ENCODE measurements at regions not wholly inside any gene's neighbourhood (a gene's known extent, or its start where the extent isn't known, plus 50 kb on each side); places are given as distances from the start of the nearest gene placed in this dataset.

DNA sequence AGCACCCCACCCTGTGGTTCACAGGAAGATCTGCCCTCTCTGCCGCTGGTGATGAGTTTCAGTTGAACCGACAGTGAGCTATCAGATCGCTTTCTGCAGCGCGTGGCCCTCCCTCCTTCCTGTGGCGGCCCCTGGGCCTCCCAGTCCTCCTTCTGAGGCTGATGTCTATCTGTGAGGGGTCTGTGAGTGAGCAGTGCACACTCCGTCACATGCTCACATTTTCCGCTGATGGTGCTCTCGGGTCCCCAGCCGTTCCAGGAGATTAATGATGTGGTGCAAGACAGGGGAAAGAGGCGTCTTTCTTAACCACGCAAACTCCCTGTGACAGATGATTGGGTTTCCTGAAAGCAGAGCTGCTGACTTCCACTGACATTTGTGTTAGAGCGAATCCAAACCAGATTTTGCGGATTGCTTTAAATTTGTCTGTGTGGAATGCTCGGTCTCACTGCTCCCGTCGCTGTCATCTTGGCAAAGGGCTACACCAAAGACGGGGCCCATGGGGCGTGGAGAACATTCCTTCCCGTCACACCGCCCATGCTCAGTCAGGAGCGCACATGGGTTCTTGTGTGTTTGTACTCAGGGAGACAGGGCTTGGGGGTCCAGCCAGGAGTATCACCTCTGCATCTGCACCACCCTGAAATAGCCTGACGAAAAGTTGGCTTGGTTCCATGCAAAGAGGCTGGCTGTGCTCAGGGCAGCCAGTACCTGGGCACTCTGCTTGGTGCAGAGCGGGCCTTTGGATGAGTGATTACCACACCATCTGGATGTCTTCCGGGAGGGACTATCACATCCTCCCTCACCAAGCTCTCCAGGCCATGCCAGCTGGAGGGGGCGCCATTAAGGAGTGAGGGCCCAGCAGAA, 154.7 kb upstream of the HS6ST1 start:
- DNase-seq (ENCODE audit: low read depth in 2 of 2): no peak

DNA sequence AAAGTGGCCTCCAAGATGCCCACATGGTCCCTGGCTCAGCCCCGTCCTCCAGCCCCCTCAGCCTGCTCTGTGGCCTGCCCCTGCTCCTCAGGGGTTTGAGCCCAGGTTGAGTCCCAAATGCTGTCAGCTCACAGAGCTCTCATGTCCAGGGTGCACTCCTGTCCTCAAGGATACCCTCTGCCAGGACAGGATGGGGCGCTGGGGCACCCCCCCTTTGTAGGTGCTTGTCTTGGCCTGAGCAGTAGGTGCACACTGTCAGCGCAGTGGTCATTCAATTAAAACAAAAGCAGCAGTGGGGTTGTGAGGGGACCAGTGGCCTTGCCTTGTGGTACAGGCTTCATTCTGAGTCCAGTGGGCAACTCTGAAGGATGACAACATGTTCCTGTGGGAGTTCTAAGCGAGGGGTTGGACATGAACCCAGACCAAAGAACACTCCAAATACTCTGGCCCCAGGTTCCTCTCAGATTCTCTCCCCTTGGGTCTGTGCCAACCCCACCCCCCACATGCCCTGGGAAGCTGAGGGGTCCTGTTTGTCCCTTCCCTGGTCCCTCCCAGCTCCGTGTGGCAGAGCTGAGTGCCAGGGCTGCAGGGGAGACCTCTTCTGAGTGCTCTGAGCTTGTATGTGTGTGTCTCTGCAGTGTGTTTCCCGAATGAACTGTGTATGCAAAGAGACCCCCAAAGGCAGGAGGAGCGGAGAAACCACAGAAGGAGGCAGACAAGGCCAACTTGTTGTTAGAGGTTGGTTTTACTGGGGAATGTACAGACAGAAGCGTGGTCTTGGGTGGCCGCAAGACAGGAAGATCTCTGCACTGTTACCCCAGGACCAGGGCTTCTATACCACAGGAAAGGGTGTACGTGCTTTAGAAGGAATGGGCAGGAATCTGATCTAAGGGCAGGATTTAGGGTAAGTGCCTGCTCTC, 155.6 kb upstream of the HS6ST1 start:
- no peak for DNase-seq (ENCODE audit: low read depth in 2 of 2)

DNA sequence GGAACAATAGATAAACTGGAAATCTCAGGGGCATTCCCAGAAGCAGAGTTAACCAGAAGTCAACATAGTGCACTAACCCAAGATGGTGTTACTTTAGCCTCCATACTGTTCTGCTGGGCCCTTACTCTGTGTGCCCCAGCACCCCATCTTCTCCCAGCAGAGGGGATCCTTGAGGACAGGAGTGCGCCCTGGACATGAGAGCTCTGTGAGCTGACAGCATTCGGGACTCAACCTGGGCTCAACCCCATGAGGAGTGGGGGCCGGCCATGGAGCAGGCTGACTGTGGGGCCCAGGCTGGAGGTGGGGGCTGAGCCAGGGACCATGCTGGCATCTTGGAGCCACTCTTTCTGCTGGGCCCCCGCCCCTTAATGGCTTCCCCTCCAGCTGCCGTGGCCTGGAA, 156.3 kb upstream of the HS6ST1 start:
- DNase-seq (ENCODE audit: low read depth in 2 of 2): no peak

DNA sequence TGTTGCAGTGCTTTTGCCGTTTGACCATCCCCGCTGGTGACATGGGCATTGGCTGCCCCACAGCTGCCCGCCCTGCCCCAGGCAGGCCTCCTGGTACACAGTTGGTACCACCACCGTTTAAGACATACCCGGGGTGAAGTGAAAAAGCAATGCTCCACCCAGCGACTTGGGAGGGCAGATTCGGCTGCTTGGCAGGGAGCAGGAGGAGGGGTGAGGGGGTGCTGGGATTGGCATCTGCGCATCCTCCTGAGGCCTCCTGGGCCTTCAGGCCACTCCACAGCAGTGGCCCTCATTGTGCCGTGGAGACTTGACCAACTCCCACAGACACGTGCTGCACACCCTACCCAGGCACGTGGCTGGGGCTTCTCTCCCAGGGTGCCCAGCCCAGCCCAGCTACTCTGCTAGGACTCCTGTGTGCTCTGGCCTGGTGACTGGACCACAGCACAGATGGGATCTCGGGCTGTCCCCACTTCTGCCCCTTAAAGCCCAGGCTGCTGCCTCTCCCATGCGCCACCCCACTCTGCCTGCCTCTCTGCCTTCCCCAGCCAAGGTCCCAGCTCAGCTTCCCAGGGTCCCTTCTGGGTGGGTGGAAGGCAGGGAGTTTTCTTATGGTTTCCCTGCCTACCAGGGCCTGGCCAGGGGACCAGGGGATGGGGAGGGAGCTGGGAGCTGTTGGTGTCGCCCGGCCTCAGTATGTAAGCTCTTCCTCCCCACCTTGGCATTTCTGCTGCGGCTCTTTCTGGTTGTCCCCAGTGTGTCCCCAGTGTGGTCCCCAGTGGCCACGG, 157.0 kb upstream of the HS6ST1 start:
- DNase-seq (ENCODE audit: low read depth in 2 of 2): no peak

DNA sequence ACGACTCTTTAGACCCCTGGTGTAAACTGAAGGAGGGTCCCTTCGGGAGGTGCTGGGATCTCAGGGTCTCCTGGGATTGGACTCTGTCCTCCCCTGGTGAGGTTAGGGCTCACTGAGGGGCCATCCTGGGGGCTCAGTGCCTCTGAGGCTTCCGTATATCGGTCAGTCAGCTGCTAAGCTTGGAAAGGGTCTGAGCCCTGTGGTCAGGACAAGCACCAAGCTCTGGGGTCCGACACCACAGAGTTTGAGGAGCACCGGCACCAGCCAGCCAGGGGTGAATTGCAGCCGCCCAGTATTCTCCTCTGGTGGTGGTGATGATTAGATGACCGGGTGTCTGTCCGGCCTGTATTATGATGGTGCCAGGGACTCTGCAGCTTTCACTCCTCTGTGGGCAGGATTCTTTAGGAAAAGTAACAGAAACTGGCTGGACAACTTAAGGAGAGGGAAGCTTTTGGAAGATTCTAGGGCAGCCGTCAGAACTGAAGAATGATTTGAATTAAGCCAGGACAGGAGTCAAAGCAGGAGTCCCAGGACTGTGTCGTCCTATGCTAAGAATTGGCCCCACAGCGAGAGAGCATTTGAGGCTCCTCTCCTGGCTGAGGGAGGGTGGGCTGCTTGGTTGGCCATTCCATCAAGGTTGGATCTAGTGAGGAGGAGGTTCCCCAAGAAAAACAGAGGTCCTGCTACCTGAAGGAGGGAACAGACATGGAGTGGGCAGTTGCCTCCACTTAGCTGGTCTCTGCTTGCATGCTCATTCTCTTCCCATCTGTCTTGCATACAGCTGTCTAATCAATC, 158.6 kb upstream of the HS6ST1 start:
- no peak for DNase-seq (ENCODE audit: low read depth in 2 of 2)

DNA sequence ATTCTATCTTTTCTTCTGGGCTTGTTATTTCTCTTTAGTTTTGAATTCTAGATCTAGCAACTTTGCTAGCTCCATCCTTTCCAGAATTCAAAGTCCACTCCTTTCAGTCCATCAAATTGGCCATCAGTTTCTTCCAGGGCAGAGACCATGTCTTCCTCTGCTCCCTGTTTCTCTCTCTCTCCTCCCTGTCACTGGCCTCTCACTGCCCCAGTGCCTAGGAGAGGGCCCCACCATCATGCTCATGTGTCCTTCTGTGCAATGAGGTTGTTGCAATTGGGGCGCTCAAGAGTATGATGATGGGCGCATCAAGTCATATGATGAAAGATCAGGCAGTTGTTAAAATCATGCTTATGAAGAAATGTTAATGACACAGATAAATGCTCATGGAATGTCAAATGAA, 159.2 kb upstream of the HS6ST1 start:
- DNase-seq (ENCODE audit: low read depth in 2 of 2): no peak

DNA sequence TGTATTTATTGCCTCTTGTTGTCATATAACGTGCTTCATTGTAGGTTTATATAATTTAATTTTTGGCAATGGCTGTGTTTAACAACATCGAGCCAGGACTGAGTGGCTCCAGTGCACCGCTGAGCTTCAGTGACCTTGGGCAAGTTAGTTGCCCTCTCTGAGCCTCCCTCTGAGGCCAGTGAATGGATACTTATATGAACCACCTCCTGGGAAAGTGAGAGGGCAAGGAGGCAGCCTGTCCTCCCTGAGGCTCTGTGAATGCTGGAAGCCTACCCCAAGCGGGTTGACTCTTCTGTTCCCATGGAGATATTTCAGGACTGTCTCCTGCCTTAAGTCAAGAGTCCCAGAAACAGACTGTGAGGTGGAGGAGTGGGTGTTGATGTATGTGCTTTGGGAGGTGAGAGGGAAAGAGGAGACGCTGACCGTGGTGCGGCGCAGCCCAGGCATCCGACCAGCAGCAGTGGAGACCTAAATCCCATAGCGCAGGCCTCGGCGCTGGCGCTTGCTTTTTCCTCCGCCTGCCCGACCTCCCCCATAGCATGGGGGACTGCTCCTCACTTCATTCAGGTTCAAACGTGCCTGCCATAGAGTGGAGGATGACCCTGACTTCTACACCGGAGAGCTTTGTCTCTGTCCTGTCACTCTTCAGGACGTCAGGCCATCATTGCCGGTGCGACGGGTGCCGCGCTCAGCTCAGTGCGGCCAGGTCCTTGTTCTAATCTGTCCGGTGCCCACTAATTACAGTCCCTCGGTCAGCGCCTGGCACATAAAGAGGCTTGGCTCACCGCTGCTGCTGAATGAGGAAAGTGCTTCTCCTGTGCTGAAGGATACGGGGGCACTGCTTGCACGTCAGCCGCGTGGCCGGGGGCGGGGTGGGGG, 167.3 kb upstream of the HS6ST1 start:
- DNase-seq (ENCODE audit: low read depth in 2 of 2): no peak

DNA sequence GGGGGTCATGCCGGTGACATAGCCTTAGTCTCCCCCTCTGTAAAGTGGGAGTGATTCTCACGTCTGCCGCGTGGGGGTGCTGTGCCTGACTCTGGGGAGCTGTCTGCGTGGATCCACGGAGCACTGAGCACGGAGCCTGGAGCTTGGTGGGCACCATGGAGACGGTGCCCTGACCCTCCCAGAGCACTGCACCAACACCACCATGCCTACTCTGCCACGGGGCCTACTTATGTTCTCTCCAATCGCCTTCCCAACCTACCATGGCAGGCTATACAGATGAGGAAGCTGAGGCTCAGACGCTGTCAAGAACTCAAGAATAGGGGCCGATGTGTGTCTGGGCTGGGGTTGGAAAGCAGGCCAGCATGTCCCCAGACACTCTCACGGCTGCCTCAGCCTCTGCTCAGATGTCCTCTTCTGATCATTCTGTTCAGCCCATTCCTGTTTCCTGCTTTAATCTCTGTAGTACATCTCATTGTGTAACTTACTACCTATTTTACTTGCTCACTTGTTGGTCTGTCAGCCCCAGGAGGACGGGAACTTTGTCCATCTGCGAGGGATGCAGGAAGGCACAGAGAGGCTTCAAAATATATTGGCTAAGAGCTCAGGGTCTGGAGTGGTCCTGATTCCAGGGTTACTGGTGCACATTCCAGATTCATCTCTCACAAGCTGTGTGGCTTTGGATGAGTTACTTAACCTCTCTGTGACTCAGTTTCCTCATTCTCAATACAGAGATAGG, 168.1 kb upstream of the HS6ST1 start:
- DNase-seq (ENCODE audit: low read depth in 2 of 2): no peak

DNA sequence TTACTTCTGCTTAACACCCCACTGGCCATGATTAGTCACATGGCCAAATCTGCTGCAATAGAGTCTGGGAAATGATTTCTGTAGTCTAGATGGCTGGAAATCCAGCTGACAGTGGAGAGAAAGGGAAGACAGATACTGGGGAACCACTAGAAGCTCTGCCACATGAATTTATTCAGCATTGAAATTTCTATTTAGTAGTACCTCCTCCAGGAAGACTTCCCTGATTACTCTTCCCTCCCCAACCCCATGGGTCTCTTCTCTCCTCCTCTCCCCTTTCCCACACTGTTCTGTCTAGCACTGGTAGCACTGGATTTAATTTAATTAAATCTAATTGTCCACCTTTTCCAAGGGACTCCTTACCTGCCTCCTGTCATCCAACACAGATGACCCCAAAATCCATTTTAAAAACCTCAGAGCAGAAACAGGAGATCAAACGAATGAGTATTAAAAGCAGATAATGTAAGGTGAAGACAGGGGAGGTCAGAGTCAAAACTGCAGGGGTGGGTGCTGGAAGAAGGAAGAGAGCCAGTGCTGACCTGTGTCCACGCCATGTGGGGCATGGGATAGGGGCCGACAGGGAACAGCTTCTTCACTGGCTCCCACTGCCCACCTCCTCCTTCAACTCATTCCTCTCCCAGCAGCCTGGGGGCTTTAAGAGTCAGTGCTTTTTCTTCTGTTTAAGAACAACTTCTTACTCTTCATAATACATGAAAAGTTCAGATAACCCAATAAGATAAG, 169.2 kb upstream of the HS6ST1 start:
- DNase-seq (ENCODE audit: low read depth in 2 of 2): no peak

DNA sequence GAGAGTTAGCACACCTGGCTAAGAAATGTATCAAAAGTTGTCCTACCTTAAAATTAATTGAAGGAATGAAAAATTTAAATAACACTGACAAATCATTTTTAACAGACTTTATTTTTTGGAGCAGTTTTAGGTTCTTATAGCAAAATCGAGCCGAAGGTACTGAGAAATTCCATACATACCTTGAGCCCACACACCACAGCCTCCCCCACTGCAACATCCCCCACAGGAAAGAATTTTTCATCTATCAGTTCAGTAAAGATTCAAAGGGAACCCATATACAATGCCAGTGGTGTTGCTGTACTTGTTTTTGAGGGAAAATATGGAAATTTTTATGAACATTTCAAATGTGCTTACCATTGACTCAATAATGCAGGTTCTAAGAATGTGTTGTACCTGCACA, 169.8 kb upstream of the HS6ST1 start:
- DNase-seq (ENCODE audit: low read depth in 2 of 2): no peak

DNA sequence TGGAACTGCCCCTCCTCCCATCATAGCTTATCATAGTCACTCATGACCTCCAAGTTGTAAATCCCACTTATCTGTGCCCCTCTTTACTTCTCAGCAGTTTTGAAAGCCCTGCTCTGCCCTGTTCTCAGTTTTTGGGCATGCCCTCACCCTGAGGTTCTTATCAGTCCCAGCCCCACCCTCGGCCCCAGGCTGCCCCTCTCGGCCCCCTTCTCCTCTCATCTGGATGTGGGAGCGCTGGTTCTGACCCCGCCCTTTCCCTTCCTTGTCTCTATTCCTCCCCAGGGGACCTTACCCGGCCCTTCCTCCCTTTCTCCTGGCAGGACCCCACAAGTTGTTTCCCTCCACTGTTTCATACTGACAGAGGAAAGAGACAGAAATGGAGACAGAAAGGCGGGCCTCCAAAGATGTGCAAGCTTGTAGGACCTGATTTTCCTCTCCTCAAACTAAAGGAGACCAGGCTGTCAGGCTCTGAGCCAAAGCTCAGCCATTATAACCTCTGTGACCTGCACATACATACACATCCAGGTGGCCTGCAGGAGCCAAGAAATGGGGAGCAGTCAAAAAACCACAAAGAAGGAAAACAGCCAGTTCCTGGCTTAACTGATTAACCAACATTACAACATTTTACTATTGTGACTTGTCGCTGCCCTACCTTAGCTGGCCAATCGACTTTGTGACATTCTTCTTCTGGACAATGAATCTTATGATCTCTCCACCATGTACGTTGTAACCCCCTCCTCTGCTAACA, 171.0 kb upstream of the HS6ST1 start:
- no peak for DNase-seq (ENCODE audit: low read depth in 2 of 2)

DNA sequence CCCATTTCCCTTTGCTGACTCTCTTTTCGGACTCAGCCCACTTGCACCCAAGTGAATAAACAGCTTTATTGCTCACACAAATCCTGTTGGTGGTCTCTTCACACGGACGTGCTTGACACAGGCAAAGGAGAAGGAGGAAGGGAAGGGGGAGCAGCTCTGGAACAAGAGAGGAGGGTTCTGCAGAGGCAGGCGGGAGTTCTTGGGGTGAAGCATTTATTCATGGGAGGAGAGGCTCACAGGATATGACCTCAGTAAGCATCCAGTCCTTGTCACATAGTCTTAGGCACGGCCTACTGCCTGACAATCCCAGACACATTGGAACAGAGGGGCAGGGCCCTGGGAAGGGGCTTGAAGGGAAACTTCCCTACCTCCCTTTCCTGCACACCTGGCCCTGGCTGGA, 171.7 kb upstream of the HS6ST1 start:
- no peak for DNase-seq (ENCODE audit: low read depth in 2 of 2)

DNA sequence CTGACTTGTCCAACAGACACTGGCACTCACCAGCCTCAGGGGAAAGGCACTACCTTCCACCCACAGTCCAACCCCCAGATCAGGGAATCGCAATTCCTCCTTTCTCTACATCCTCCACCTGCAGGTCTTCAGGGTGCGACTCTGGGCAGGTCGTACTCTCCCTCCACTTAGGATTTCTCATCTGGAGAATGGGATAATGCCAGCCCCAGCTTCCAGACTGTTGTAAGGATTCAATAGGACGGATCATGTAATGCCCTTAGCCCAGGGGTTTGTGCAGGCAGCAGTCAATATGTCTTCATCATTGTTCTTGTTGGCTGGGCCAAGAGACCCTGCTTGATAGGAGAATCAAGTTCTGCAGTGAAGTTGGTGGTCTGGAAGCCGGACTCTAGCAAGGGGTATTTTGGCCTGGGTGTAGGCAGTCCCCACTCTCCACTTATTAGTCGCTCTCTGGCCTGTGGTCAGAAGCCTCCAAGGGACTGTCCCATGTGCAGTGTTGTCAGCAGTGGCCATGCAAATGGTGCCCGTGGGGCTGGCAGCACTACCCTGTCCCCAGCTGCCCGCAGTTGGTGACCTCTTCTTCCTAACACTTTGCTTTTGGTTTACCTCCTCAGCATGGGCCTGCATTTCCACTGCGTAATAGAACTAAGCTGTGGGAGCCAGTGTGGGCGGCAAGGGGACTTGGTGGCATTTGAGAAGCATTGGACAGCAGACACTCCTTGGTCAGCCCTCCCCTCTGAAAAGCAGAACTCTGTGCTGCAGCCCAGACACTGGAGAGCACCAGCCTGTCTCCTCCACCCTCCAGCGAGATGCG, 172.4 kb upstream of the HS6ST1 start:
- DNase-seq (ENCODE audit: low read depth in 2 of 2): no peak

DNA sequence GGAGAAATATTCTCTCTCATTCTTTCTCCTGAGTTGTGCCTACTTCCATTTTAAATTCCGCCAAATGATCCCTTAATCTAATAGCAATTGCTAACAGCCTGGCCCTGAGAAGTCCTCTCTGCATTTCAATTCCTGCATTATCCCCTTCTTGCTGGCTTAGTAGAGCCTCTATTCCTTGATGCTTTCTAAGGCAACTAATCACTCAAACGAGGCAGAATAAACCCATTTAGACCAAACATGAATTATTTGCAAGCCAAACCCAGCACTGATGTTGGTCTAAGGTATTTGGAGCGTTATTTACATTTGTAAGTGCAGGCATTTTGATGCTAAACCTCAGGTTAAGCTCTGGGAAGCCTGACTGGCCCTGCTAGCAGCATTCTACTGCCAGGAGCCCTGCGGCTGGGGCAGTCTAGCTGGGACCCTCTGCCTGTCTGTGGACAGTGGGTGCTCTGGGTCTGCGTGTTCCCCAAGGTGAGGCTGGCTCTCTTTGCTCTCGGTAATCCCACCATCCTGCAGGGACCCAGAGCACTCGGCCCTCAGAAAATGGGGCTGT, 173.1 kb upstream of the HS6ST1 start:
- DNase-seq (ENCODE audit: low read depth in 2 of 2): no peak

DNA sequence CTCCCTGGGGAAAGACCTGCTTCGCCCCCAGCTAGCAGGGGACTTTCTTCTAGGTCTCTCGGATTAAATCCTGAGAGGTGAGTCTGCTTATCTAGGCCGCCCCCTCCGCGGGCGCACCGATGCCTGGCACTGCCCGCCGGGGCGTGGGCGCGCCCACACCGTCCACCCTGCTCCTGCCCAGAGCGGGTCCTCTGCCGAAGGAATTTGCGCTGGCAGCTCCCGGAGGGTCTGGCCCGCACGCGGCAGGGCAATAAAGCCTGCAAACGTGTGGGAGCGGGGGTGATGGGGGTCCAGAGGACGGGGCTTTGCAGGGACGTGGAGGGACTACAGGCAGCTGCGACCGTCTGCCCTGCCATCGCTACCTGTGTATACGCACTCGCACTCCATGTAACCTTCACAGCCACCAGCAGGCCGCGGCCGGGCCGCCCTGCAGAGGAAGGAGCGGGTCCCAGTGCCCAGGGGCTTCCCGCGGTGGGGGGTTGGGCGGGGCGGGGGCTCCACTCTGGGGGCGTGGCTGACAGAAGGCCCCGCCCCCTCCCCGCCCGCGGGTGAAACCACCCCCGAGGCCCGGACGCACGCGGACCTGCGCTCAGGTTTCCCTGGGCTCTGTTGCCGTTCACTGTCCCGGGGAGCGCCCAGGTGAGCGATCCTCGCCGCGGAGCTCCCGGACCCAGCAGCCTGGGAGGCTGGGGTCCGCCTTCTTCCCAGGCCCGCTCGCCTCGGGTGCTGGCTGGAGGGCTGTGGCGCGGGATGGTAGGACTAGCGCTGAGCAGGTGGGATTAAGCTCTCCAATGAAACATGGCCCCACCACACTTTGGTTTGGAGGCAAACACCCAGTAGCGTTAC, 174.5 kb upstream of the HS6ST1 start:
- DNase-seq (ENCODE audit: low read depth in 2 of 2): no peak

DNA sequence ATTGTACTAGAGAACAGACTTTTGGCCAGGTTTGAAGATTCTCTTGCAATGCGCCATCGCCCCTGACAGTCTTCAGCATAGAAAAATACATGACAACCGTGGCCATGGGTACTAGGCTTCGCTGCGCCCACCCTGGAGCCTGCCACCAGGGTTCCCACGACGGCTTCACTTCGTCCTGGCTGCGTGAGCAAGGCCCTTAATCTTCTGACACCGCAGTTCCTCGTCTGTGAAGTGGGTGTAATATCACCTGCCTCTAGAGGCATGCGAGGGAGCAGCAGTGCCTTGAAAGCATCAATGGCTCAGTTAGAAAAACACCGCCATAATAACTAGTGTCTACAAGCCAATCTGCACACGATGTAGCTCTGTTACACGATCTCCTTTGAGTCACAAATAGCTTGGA, 175.2 kb upstream of the HS6ST1 start:
- no peak for DNase-seq (ENCODE audit: low read depth in 2 of 2)
